Astrocyte of the spinal cord (primary cell): ENCODE measurements at regions not wholly inside any gene's neighbourhood (a gene's known extent, or its start where the extent isn't known, plus 50 kb on each side); places are given as distances from the start of the nearest gene placed in this dataset.
"Not testable (repeated sequence)": the region's sequence is repeated elsewhere in the genome, so short reads cannot be mapped to it uniquely, and the experiment has no call there.

ENCODE experiments used
- DNase-seq: peaks from one replicate; pipeline ENCODE4 v3.0.0; 2011; ENCODE audit warnings: low read depth, low spot score
- H3K4me3 ChIP-seq: 2 replicates; pipeline ENCODE4 v1.5.1; 2011; ENCODE audit warnings: low read depth, mild to moderate bottlenecking, low read length, moderate library complexity
- in situ Hi-C: cut with HindIII; loops from 2 replicates; pipeline ENCODE4 v1.10.0; 2017; ENCODE audit warnings: low sequenced_read_pairs
- TF ChIP-seq, protein P1 (sequence below): IDR thresholded peaks from 2 replicates; pipeline ENCODE4 v1.5.1; 2012; ENCODE audit warnings: low read depth, mild to moderate bottlenecking, low read length, inconsistent platforms

GRCh38 chr18:41875094-41875780 lies 79.8 kb upstream of the PIK3C3 start:
- no peak overlapping the region for H3K4me3 ChIP-seq
- in situ Hi-C loops = no loop called here
- TF ChIP-seq, protein P1, sequence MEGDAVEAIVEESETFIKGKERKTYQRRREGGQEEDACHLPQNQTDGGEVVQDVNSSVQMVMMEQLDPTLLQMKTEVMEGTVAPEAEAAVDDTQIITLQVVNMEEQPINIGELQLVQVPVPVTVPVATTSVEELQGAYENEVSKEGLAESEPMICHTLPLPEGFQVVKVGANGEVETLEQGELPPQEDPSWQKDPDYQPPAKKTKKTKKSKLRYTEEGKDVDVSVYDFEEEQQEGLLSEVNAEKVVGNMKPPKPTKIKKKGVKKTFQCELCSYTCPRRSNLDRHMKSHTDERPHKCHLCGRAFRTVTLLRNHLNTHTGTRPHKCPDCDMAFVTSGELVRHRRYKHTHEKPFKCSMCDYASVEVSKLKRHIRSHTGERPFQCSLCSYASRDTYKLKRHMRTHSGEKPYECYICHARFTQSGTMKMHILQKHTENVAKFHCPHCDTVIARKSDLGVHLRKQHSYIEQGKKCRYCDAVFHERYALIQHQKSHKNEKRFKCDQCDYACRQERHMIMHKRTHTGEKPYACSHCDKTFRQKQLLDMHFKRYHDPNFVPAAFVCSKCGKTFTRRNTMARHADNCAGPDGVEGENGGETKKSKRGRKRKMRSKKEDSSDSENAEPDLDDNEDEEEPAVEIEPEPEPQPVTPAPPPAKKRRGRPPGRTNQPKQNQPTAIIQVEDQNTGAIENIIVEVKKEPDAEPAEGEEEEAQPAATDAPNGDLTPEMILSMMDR = no peak
- peak; percentile 61 for DNase-seq

GRCh38 chr18:41873730-41874129 lies 81.3 kb upstream of the PIK3C3 start:
- TF ChIP-seq, protein P1 = no peak
- H3K4me3 ChIP-seq = no peak overlapping the region
- in situ Hi-C loops = no loop called here
- no peak for DNase-seq

DNA sequence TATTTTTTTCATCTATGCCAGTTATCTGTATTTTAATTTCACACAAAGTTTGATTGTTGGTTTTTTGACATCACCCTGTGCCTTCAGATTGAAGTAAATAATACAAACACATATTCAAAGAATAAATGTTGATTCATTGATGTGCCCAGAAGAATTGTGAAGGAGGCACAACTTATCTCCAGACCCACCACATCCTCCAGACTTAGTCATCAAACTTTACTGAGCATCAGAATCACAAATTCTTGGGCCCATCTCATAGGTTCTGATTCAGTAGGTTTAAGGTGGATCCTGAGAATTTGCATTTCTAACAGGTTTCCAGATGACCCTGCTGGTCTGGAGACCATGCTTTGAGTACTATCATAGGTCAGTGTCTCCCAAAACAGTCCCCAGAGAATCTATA lies 82.8 kb upstream of the PIK3C3 start:
- H3K4me3 ChIP-seq = no peak overlapping the region
- in situ Hi-C loops = no loop called here
- no peak for DNase-seq
- TF ChIP-seq, protein P1 = no peak

GRCh38 chr18:41871229-41872000 lies 83.6 kb upstream of the PIK3C3 start:
- no peak for DNase-seq
- TF ChIP-seq, protein P1 = no peak
- in situ Hi-C loops = no loop called here
- no peak overlapping the region for H3K4me3 ChIP-seq

- TF ChIP-seq, protein P1 = no peak
- no peak overlapping the region for H3K4me3 ChIP-seq
- in situ Hi-C loops = no loop called here
- DNase-seq = no peak
Measured at GRCh38 chr18:41870817-41871216, 84.2 kb upstream of the PIK3C3 start.

- in situ Hi-C loops = no loop called here
- no peak for DNase-seq
- TF ChIP-seq, protein P1 = no peak
- H3K4me3 ChIP-seq = no peak overlapping the region
Measured at GRCh38 chr18:41870191-41870590, 84.8 kb upstream of the PIK3C3 start.

GRCh38 chr18:41865796-41866195 lies 89.2 kb upstream of the PIK3C3 start:
- H3K4me3 ChIP-seq, DNase-seq, in situ Hi-C loops: not testable (repeated sequence)
